Glomerular visceral epithelial cell (primary cell): ENCODE measurements at regions not wholly inside any gene's neighbourhood (a gene's known extent, or its start where the extent isn't known, plus 50 kb on each side); places are given as distances from the start of the nearest gene placed in this dataset.

ENCODE experiments used
- DNase-seq: peaks from one replicate; pipeline ENCODE4 v3.0.0-alpha.2; 2016; ENCODE audit errors: extremely low spot score

DNA sequence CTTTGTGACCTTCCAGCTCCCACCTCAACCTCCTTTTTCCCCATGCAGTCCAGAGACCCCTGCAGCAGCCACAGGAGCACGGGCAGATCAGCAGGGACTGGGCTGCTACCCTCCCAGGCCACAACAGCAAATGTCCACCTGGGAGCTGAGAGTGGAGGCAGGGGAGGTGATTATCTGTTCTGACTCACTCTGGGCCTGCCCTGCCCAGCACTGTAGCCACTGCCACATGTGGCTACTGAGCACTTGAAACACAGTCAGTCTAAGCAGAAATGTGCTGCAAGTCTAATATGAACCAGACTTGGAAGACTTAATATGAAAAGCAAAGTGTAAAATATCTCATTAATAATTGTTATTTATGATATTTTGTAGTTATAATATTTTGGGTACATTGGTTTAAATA, 148.9 kb upstream of the VANGL1 start:
- peak; percentile 55 for DNase-seq

DNA sequence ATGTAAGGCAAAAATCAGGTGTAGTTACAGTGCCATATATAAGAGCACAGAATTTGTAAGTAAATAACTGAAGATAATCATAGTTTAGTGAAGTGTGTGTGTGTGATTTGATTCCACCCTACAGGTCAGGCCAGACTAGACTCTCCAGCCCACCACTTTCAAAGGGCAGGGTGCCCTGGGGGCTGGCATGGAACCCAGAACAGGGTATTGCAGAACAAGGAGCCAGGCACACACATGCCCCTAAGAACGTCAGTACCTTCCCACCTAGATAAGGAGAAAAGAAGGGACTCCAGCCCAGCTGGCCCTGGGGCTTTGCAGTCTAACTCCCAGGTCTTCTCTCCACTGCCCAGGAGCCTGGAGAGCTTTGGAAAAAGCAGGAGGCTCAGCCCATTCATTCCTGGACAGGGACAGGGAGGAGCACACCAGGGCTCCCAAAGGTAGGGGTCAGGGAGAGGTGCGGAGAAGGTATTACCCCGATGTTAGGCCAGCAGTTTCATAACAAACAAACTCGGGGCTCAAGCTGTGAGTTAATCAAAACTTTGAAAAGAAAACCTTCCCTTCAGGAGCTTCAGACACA, 149.7 kb upstream of the VANGL1 start:
- DNase-seq: no peak

DNA sequence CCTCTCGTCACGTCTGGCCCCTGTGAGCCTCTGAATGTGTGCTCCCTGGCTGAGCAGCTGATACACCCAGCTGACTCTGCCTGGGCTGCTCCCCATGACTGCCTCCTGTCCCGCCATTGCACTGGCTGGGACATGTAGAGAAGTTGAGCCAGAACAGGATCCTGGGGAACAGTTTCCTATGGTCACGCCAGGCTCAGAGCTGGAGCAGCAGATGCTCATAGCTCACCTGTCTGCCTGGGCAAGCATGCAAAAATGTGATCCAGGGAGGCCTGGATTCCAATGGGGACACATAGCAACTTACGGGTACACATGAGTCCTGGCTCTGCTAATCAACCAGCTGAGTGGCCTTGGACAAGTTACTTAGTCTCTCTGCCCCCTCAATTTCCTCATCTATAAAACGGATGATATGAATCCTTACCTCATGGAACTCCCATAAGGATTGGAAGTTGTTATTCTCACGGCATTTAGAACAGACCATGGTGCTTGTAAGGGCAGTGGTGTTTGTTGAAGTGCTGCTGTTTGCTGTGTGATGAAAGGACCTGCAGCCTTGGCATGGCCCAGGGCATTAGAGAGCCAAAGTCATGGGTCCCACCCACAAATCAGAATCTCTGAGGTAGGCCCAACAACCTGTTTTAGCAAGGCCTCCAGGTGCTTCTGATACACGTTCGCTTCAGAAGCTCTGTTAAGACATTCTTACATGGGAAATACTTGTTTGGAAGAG, 150.3 kb upstream of the VANGL1 start:
- no peak for DNase-seq

DNA sequence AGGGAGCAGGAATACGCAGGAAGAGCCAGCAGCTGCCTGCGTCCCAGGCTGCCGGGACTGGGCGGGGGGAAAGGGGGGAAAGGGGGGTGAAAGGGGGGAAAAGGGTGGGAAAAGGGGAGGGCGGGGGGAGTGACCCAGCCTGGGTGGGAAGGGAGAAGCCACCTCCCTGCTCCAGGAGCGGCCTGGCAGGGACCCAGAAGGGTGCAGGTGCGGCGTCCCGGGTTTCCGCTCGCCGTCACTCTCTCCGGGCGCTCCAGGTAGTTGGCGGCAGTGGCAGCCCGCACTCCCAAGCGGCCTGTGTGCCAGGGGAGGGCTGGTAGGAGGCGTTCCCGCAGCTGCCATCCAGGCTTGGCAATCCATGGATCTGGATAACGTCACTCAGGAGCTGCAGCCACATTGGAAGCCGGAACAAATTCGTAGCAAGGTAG, 141.0 kb upstream of the NGF start:
- no peak for DNase-seq

DNA sequence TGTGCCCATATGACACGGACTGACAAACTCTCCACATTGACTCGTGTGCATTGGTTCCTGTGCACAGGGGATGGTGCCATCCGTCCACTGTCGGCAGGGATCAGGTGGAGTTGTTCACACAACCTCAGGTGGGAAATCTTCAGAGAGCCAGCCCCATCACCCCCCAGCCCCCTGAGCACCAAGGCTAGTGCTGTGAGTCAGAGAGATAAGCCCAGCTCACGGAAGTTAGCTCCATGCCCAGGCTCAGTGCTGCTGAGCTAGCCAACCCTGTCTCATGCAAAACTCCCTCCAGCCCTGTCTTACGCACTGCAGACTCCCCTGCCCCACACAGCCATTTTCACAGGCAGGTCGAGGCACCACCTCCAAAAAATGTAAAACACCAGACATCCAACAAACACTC, 139.0 kb upstream of the NGF start:
- no peak for DNase-seq

DNA sequence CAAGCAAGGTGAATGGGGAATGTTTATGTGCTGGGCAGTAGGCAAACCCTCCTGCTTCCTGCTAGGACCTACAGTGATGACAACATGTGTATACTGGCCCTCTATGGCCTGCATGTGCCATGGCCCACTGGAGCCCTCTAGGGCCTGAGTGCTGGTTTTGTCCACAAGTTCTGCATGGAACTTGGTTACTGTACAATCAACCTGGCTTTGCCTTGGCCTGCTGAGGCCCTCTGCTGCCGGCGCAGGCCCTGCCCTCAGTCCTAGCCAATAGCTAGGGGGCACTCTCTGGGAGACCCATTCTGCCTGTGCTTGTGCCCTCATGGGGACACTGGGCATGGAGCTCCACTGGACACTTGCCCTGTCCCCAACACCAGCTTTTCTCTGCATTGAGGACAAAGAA, 138.6 kb upstream of the NGF start:
- DNase-seq: no peak

DNA sequence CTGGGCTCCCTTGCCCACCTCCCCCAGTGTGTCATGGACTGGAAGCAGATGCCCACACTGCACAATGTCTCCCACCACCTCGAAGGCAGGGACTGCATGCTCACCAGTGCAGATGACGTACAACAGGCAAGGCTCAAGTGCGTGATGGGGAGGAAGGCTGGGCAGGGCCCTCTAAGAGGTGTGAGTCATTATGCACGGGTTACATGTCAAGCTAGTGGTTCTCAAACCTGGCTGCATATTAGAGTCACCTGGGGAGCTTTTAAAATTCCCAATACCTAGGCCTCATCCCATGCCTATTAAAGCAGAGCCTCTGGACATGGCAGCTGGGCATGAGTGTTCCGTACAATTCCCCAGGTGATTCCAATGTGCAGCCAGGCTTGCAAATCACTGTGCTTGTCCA, 137.9 kb upstream of the NGF start:
- DNase-seq: no peak

DNA sequence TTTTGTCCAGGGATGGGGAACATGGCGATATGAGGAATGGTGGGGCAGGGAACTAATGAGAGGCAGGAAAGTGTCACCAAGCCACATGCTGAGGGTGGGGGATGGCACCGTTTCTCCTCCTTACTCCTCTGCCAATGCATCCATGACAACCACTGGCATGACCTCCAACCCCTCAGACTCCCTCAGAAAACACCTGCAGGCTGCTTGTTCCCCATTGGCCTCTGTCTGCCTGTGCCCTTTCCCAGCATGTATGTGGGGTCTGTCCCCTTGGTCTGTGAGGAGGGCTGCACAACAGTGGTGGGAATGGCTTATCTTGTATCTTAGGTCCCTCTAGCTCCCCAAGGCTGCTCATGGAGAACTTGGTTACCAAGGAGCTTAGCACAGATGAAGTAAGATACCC, 137.2 kb upstream of the NGF start:
- DNase-seq: no peak

DNA sequence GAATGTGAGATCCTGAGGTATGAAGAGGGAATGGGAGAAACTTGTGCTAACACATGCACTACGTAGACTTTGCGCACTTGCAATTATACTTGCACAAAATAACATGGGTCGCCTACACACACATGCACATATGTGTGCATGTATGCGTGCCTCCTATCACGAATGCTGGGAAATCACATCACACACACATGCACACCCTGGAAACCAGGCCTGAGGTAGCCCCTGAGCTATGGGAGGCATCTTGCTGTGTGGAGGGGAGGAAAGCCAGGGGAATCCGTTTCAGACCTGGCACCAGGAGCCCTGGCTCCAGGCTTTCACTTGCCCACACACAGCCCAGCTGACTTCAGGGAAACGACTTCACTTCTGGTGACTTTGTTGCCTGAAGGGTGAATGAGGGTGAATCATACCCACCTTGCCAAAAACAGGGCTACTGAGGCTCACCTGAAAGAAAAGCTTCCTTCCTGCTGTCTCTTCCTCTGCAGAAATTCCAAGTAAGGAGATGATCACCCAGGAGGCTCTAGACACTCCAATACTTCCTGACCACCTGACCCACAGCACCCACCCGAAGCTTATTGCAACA, 136.0 kb upstream of the NGF start:
- no peak for DNase-seq

DNA sequence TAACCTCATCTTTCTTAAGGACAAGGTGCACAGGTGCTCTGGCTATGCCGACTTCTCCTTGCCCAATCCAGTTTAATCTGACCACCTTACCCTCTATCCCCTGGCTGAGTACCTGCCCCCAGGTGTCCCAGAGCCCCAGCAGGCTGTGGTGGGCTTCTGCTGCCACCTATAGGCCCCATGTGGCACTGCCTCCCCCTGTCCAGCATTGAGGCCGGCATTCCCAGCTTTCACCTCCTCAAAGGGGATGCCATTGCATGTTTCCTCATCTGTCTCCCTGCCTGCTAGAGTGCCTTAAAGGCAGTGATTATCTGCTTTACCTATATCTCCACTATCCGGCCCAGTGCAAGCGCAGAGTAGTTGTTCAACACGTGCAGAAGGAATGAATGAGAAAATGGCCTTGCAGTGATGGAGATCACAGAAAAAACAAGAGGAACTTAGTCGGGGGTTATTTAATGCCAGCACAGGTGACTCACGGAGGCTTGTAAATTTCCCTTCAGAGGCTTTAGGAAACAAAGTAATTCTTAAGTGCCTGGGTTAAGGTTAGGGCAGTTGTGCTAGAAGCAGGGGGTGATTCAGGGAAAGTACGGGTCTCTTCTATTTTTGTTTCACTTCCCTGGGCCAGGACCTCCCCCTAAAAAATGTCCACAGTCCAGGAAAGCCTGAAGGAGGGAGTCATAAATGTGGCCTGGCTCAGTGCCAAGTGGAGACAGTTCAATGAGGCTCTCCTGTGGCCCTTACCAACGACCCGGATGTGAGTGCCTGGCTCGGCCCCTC, 131.8 kb upstream of the NGF start:
- DNase-seq: peak; percentile 97

DNA sequence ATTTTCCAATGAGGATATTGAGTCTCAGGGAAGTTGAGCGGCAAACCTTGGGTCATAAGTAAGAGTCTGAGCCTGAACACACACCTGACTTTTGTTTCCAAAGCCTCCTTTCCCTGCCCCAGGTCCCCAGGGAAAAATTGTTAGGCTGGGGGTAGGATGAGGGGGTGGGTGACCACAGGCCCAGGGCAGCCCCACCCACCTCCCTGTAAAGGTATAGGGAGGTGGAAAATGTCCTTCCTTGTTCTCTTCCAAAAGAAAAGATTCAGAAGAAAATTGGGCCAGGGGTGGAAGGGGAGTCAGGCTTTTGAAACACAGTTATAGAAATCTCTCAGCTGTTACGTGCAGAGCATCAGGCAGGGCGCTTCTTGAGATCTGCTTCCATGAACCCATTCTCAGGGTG, 129.7 kb upstream of the NGF start:
- DNase-seq: no peak

DNA sequence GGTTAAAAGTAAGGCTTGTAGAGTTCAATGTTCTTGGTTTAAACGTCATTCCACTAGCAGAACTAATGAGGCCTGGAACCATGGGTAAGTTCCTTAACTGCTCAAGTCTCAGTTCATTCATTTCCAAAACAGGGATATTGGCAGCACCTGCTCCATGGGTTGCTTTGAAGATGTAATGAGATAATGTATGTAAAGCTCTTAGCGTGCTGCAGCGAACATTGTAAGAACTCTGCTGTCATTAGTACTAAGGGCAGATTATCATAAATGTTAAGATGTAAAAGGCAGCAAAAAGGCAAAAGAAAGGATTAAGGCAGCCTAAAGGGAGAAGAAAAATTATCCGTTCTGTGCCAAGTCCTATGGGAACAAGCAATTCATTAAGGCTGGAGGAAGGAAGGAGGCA, 129.1 kb upstream of the NGF start:
- DNase-seq: no peak

DNA sequence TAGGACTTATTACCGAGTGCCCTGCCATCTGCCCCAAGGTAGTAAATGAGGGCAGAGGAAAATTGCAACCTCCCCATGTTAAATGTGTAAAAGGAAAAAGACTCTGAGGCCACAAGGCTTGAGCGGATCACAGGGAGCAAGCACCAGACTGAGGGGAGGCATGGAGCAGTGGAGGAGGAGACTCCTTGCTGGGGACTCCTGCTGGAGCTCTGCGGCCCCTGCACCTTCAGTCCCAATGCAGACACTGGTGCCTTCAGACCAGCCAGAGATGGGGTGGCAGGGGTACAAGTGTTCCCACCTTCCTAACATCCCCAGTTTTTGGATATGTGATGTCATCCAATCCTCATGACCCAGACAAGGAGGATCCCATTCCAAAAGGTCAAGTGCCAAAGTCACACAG, 128.4 kb upstream of the NGF start:
- peak; percentile 18 for DNase-seq

DNA sequence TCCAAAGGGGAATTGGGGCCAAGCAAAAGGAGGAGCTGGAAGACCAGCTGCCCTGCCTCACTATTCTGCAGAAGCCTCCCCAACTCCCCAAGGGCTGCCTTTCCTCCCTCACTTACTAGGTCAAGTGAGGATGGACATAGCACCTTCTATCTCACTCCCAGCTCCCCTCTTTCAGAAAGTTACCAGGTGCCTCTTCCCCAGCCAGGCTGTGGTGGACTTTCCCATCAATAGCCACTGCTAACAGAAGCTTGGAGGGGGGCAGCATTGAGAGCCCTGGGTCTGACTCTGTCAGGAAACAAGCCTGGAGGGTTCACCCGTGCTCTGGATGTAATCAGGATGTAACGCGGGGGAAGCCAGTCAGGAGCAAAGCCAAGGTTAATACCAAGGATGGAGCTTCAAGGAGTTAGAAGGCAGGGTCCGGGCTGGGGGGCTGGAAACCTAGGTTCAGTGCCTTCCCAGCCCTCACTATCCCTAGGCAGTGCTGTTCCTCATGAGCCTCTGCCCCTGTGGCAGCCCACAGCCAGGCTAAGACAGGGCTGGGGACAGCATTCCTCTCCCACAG, 127.8 kb upstream of the NGF start:
- no peak for DNase-seq

DNA sequence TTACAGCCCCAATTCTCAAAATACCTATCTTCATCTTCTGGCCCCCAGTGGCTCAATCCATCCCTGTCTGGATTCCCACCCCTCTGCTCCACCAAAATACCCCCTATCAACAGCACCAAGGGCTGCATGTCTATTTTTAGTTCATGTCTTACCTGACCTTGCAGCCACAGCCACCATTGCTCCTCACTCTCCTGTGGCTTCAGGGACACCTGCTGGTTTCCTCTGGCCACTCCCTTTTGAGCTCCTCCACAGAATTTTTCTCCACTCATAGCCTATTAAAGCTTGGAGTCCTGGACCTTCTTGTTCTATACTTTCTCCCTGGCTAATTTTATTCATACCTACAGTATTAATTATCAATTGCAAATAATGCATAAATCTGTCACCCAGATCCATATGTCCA, 125.3 kb upstream of the NGF start:
- DNase-seq: peak; percentile 32

DNA sequence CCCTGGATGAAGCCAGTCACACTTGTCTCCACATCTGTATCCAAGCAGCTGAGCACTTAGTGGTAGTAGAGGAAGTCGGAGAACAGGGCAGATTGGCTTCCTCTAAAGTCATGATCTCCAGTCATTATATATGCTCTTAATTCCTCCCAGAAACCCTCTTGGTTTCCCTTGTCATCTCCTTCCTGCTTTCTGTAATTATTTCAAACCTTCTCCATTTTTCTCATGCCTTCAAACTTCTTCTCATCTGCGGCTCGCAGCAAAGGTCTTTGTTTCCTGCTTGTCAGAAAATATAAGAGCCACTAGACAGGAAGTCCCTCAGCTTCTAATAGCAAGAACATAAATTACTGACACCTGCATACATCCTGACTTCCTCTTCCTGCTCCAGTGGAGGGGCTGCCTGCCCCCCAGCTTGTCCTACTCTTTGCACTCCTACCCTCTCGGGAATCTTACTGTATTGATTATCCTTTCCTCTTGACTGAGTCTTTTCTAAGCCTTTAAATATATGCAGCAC, 124.6 kb upstream of the NGF start:
- no peak for DNase-seq

DNA sequence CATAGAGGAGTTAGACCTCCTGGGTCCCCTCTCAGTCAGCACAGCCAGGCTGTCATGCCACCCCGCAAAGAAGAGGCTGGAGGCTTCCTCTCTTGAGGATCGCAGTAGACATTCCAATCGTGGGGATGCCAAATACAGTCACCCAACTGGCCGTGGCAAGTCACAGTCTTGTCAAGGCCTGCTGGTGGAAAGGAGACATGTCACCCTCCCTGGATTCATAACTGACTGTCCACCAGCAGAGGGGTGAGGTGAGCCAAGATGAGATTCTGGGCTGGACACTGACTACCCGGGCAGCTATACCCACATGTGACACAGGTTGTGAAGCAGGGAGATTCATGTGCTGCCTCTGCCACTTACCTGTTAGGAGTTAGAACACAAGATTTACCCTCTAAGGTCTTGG, 123.5 kb upstream of the NGF start:
- DNase-seq: no peak

DNA sequence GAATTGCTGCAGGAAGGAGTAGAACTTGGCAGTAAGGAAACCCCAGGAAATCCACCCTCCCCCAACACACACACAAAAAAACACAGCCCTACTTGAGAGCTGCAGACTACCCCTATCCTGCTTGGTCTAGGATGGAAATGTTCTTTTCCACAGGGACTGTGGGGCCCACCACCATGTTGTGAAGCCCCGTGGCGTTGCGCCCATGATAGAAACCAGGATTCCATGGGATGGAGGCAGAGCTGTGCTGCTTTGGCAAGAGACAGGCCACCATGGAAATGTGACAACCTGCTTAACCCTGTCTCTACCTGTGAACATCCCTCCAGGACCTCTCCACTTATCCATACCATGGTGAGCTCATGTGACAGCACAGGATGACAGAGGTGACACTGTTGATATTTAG, 121.1 kb upstream of the NGF start:
- no peak for DNase-seq

DNA sequence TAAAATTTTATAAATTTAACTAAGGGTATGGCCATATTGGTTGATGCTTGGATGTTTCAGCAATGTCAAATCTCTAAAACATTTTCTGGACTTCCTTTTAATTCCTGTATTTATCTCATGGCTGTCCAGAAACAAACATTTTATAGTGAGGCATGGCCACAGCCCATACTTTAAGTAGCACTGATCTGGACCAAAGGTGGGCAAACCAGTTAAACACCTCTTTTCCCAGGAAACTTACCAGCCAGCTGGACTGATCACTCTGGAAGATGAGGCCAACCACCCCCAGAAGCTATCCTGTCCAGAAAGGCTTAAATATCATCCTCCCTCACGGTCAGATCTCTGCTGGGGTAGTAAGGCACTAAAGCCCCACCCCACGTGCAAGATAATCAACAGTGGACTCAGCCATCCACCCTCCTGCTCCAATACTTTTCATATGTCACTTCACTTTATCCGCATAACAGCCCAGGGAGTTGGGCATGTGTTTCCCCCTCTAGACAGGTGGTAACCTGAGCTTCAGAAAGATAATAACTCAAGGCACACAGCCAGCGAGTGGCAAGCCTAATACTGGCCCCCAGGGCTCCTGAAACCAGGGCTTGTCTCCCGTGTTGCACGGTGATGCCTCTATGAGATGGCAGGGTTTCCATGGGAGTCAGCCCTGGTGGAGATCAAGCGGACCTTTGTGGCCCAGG, 120.5 kb upstream of the NGF start:
- DNase-seq: no peak

DNA sequence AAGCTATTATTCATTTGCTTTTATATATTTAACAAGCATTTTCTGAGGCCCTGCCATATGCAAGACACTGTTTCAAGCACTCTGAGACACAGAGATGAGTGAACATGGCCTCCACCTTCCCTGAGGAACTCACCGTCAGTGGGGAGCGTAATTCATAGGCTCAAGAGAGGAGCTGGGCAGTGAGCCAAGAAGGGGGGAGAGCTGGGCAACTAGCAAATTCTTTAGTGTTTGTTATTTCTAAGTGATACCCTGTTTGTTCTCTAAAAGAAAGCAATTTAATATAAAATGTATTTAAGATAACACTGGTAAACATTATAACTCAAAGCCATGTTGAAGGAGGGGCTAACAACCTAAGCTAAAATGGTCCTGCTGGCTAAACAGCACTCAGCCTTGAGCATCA, 119.2 kb upstream of the NGF start:
- peak; percentile 32 for DNase-seq

DNA sequence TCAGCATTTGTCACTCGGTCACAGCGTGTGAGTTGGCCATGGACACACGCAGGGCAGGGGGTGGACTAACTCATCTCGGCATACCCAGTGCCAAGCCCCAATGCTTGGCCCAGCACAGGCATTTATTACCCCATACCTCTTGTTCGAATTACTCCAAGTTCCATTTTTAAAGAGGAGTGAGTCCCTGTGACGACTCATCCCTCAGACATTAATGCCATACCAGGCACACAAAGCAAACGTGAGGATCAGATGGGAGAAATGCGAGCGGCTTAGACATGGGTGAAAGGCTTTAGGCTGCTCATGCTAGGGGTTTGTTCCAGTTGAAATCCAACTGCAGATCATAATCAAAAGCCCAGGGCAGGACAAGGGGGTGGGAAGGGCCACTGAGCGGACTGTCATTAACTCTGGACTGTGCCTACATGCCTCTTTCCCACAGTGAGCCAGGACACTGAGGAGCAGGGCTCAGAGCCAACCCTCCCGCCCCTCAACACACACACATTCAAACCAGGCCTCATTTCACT, 118.5 kb upstream of the NGF start:
- peak; percentile 50 for DNase-seq
